ENCODE measurements at regions not wholly inside any gene's neighbourhood (a gene's known extent, or its start where the extent isn't known, plus 50 kb on each side); places are given as distances from the start of the nearest gene placed in this dataset.

- TF ChIP-seq, protein P1, sequence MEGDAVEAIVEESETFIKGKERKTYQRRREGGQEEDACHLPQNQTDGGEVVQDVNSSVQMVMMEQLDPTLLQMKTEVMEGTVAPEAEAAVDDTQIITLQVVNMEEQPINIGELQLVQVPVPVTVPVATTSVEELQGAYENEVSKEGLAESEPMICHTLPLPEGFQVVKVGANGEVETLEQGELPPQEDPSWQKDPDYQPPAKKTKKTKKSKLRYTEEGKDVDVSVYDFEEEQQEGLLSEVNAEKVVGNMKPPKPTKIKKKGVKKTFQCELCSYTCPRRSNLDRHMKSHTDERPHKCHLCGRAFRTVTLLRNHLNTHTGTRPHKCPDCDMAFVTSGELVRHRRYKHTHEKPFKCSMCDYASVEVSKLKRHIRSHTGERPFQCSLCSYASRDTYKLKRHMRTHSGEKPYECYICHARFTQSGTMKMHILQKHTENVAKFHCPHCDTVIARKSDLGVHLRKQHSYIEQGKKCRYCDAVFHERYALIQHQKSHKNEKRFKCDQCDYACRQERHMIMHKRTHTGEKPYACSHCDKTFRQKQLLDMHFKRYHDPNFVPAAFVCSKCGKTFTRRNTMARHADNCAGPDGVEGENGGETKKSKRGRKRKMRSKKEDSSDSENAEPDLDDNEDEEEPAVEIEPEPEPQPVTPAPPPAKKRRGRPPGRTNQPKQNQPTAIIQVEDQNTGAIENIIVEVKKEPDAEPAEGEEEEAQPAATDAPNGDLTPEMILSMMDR (IDR thresholded peaks at IDR 0.05; ENCODE audit: insufficient read depth, low read length): no peak
- no peak for TF ChIP-seq POLR2AphosphoS5 (IDR thresholded peaks at IDR 0.05; ENCODE audit: low read depth)
Measured at GRCh38 chr12:58347691-58348090, 406.3 kb downstream of the ATP23 start.

Data from HL-60 (cell line).